ENCODE measurements at regions not wholly inside any gene's neighbourhood (a gene's known extent, or its start where the extent isn't known, plus 50 kb on each side); places are given as distances from the start of the nearest gene placed in this dataset.

DNA sequence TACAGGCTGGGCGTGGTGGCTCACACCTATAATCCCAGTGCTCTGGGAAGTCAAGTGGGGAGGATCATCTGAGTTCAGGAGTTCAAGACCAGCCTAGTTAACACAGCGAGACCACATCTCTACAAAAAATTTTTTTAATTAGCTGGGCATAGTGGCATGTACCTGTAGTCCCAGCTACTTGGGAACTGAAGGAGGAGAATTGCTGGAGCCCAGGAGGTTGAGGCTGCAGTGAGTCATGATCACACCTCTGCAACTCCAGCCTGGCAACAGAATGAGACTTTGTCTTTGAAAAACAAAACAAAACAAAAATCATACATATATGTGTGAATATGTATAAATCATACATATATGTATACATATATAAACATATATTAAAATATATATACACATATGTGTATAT, 54.1 kb upstream of the MARCHF10 start:
- BruUV-seq (replicated peaks), result no TSS peak
- Histone ChIP-seq H3K4me1 (ENCODE audit: insufficient read depth, low read length) (no peaks in the 10 kb centered on the region), H3K27me3 (ENCODE audit: control insufficient read depth in 1 of 2, insufficient read depth in 2 of 2, low read length in 2 of 2) (peaks cover 0 to 25% of the 10 kb centered on the region in 2 experiments; a peak in 3 of 5 replicates), H3K79me2 (ENCODE audit: insufficient read depth, low read length) (no peaks in the 10 kb centered on the region), H4K20me1 (ENCODE audit: insufficient read depth, low read length) (no peaks in the 10 kb centered on the region), H3K4me3 (replicated peaks in 1 of 3; ENCODE audit: insufficient read depth in 1 of 3, low read depth in 2 of 3, low read length in 3 of 3) (no peak overlapping the region), H3K9me3 (ENCODE audit: low read length) (no peaks in the 10 kb centered on the region), H3K36me3 (replicated peaks in 1 of 2; ENCODE audit: control insufficient read depth in 1 of 2, insufficient read depth in 2 of 2, low read length in 2 of 2) (no peaks in the 10 kb centered on the region), H3K9ac (ENCODE audit: insufficient read depth, low read depth, low read length) (no peak overlapping the region), H3K27ac (ENCODE audit: extremely low read length, insufficient read depth, low read length) (no peak overlapping the region), H2AFZ (ENCODE audit: low read length) (no peak overlapping the region), H3K4me2 (ENCODE audit: low read depth, low read length) (no peak overlapping the region)
- 24% methylated on average over 2 of the region's 2 CpGs for WGBS (ENCODE audit: low lambda C conversion rate)
- CTCF ChIA-PET (ENCODE audit: low intra/inter-chr PET ratio, low total read pairs), result no interaction called here
- no peak for FAIRE-seq
- in situ Hi-C loops (cut with HindIII; ENCODE audit: extremely low pct_ligation_motif_present, low pct_unique_long_range_greater_than_20kb), result no loop called here
- POLR2A ChIA-PET, result no interaction called here
- DNase-seq (ENCODE audit: low spot score), result no peak
- intact Hi-C loops (cut with micrococcal nuclease; ENCODE audit: unreplicated experiment), result no loop called here
- ATAC-seq, result no peak
- TF ChIP-seq ZFYVE20 (CRISPR knock-in tag; IDR thresholded peaks at IDR 0.05; ENCODE audit: borderline replicate concordance, low read depth) (no peak), ZNF788 (CRISPR knock-in tag; IDR thresholded peaks at IDR 0.05; ENCODE audit: borderline replicate concordance) (no peak), PAF1 (CRISPR knock-in tag; IDR thresholded peaks at IDR 0.05) (no peak), SAFB2 (CRISPR knock-in tag; IDR thresholded peaks at IDR 0.05; ENCODE audit: borderline replicate concordance, low read depth) (no peak), CREBL2 (CRISPR knock-in tag; IDR thresholded peaks at IDR 0.05; ENCODE audit: borderline replicate concordance) (no peak), SOX5 (CRISPR knock-in tag; IDR thresholded peaks at IDR 0.05; ENCODE audit: borderline replicate concordance) (no peak), HNF1B (CRISPR knock-in tag; IDR thresholded peaks at IDR 0.05) (no peak), XBP1 (CRISPR knock-in tag; IDR thresholded peaks at IDR 0.05) (no peak), GLI4 (CRISPR knock-in tag; IDR thresholded peaks at IDR 0.05; ENCODE audit: borderline replicate concordance) (no peak), SNAI1 (CRISPR knock-in tag; IDR thresholded peaks at IDR 0.05; ENCODE audit: borderline replicate concordance) (no peak), PTBP1 (IDR thresholded peaks at IDR 0.05; ENCODE audit: low read depth, low read length, poor library complexity, severe bottlenecking) (no peak), TP53 (CRISPR knock-in tag; conservative IDR thresholded peaks at IDR 0.05) (no peak), CSRNP1 (CRISPR knock-in tag; IDR thresholded peaks at IDR 0.05) (no peak), ZBTB8A (CRISPR knock-in tag; IDR thresholded peaks at IDR 0.05; ENCODE audit: borderline replicate concordance, low read depth) (no peak), JUN (CRISPR knock-in tag; IDR thresholded peaks at IDR 0.05) (no peak), MTA1 (CRISPR knock-in tag; IDR thresholded peaks at IDR 0.05; ENCODE audit: borderline replicate concordance) (no peak), NBN (conservative IDR thresholded peaks at IDR 0.05) (no peak)
- TF ChIP-seq, protein P1, sequence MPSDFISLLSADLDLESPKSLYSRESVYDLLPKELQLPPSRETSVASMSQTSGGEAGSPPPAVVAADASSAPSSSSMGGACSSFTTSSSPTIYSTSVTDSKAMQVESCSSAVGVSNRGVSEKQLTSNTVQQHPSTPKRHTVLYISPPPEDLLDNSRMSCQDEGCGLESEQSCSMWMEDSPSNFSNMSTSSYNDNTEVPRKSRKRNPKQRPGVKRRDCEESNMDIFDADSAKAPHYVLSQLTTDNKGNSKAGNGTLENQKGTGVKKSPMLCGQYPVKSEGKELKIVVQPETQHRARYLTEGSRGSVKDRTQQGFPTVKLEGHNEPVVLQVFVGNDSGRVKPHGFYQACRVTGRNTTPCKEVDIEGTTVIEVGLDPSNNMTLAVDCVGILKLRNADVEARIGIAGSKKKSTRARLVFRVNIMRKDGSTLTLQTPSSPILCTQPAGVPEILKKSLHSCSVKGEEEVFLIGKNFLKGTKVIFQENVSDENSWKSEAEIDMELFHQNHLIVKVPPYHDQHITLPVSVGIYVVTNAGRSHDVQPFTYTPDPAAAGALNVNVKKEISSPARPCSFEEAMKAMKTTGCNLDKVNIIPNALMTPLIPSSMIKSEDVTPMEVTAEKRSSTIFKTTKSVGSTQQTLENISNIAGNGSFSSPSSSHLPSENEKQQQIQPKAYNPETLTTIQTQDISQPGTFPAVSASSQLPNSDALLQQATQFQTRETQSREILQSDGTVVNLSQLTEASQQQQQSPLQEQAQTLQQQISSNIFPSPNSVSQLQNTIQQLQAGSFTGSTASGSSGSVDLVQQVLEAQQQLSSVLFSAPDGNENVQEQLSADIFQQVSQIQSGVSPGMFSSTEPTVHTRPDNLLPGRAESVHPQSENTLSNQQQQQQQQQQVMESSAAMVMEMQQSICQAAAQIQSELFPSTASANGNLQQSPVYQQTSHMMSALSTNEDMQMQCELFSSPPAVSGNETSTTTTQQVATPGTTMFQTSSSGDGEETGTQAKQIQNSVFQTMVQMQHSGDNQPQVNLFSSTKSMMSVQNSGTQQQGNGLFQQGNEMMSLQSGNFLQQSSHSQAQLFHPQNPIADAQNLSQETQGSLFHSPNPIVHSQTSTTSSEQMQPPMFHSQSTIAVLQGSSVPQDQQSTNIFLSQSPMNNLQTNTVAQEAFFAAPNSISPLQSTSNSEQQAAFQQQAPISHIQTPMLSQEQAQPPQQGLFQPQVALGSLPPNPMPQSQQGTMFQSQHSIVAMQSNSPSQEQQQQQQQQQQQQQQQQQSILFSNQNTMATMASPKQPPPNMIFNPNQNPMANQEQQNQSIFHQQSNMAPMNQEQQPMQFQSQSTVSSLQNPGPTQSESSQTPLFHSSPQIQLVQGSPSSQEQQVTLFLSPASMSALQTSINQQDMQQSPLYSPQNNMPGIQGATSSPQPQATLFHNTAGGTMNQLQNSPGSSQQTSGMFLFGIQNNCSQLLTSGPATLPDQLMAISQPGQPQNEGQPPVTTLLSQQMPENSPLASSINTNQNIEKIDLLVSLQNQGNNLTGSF (CRISPR knock-in tag; IDR thresholded peaks at IDR 0.05), result no peak
